IMR-90 (cell line): ENCODE measurements at regions not wholly inside any gene's neighbourhood (a gene's known extent, or its start where the extent isn't known, plus 50 kb on each side); places are given as distances from the start of the nearest gene placed in this dataset.

Experiments used
- ATAC-seq: fragments of 200-7000 bp; cut with Tn5 transposase; 2 replicates; pipeline ENCODE4 v1.9.1; 2020; ENCODE audit warnings: low read depth, mild to moderate bottlenecking, moderate library complexity
- BruUV-seq: library from RNA; stranded (reverse); fragments of 400-500 nt; replicated peaks from 2 replicates; lab custom pipeline; 2021; lab: Mats Ljungman, UMichigan
- CTCF ChIA-PET: fragments of 300-600 bp; formaldehyde crosslinking; extraction: SDS; loops from one replicate; lab custom pipeline; 2021; ENCODE audit warnings: antibody characterized with exemption; lab: Yijun Ruan, JAX
- POLR2A ChIA-PET: fragments of 300-600 bp; sonication (Branson Sonifier 250); formaldehyde crosslinking; loops from one replicate; lab custom pipeline; 2022; ENCODE audit warnings: antibody characterized with exemption; ENCODE audit not compliant: unreplicated experiment; lab: Charles Lee
- DNase-seq: peaks from one replicate; pipeline ENCODE4 v3.0.0; 2013
- H2AFZ ChIP-seq: replicated peaks from 2 replicates; pipeline ENCODE3; 2013; ENCODE audit warnings: low read length, mild to moderate bottlenecking; ENCODE audit not compliant: poor library complexity
- H2AK5ac ChIP-seq: 2 replicates; pipeline ENCODE4 v1.6.1; 2013; ENCODE audit warnings: low read depth, low read length, inconsistent platforms
- H2AK9ac ChIP-seq: replicated peaks from 2 replicates; pipeline ENCODE3; 2013; ENCODE audit warnings: mild to moderate bottlenecking, low read depth, low read length, moderate library complexity; ENCODE audit not compliant: poor library complexity
- H2BK120ac ChIP-seq: 2 replicates; pipeline ENCODE4 v1.6.1; 2013; ENCODE audit warnings: low read depth, low read length, inconsistent platforms
- H2BK15ac ChIP-seq: 3 replicates; pipeline ENCODE4 v1.6.1; 2013; ENCODE audit warnings: low read depth, low read length, inconsistent platforms
- H2BK20ac ChIP-seq: 2 replicates; pipeline ENCODE4 v1.6.1; 2013; ENCODE audit warnings: low read depth, mild to moderate bottlenecking, inconsistent platforms, low read length, moderate library complexity
- H2BK5ac ChIP-seq: 2 replicates; pipeline ENCODE4 v1.6.1; 2013; ENCODE audit warnings: mild to moderate bottlenecking, low read depth, low read length, inconsistent platforms; ENCODE audit not compliant: poor library complexity, severe bottlenecking
- H3K14ac ChIP-seq: replicated peaks from 2 replicates; pipeline ENCODE4 v1.6.1; 2013; ENCODE audit warnings: low read depth, low read length, inconsistent platforms
- H3K18ac ChIP-seq: 2 replicates; pipeline ENCODE4 v1.6.1; 2013; ENCODE audit warnings: low read depth, low read length, control low read depth
- H3K23ac ChIP-seq: 2 replicates; pipeline ENCODE4 v1.6.1; 2013; ENCODE audit warnings: low read depth, low read length, inconsistent platforms
- H3K27ac ChIP-seq: 2 replicates; pipeline ENCODE4 v1.5.1; 2013; ENCODE audit warnings: mild to moderate bottlenecking, control low read depth, low read length; ENCODE audit not compliant: insufficient read depth
- H3K27me3 ChIP-seq: 2 replicates; pipeline ENCODE4 v1.6.1; 2013; ENCODE audit warnings: low read length; ENCODE audit not compliant: control insufficient read depth, insufficient read depth
- H3K36me3 ChIP-seq: 2 replicates; pipeline ENCODE4 v1.6.1; 2013; ENCODE audit warnings: low read length, mixed read lengths; ENCODE audit not compliant: control insufficient read depth, insufficient read depth
- H3K4ac ChIP-seq: 2 replicates; pipeline ENCODE4 v1.6.1; 2013; ENCODE audit warnings: low read depth, low read length, inconsistent platforms
- H3K4me1 ChIP-seq: 2 replicates; pipeline ENCODE4 v1.6.1; 2013; ENCODE audit warnings: low read length, mixed read lengths; ENCODE audit not compliant: control insufficient read depth, insufficient read depth
- H3K4me2 ChIP-seq: 2 replicates; pipeline ENCODE4 v1.6.1; 2013; ENCODE audit warnings: low read depth, mild to moderate bottlenecking, control low read depth, low read length, moderate library complexity
- H3K4me3 ChIP-seq: 2 replicates; pipeline ENCODE4 v1.5.1; 2013; ENCODE audit warnings: low read depth, mild to moderate bottlenecking, control low read depth, low read length, moderate library complexity; ENCODE audit not compliant: insufficient read depth
- H3K56ac ChIP-seq: 2 replicates; pipeline ENCODE4 v1.6.1; 2013; ENCODE audit warnings: low read length, inconsistent platforms; ENCODE audit not compliant: insufficient read depth; ENCODE audit errors: extremely low read depth
- H3K79me1 ChIP-seq, 2 experiments: 2 replicates each; pipeline ENCODE4 v1.6.1; 2013; ENCODE audit warnings: low read length in 2 of 2, inconsistent platforms in 1 of 2, low read depth in 1 of 2
- H3K9ac ChIP-seq: 2 replicates; pipeline ENCODE4 v1.6.1; 2013; ENCODE audit warnings: low read depth, low read length, control low read depth
- H3K9me1 ChIP-seq: 2 replicates; pipeline ENCODE4 v1.6.1; 2013; ENCODE audit warnings: low read length, inconsistent platforms; ENCODE audit not compliant: insufficient read depth
- H3K9me3 ChIP-seq: 2 replicates; pipeline ENCODE4 v1.6.1; 2013; ENCODE audit warnings: low read length; ENCODE audit not compliant: control insufficient read depth, insufficient read depth
- H4K20me1 ChIP-seq: 2 replicates; pipeline ENCODE4 v1.6.1; 2013; ENCODE audit warnings: low read length, inconsistent platforms; ENCODE audit not compliant: insufficient read depth
- H4K5ac ChIP-seq: 2 replicates; pipeline ENCODE4 v1.6.1; 2013; ENCODE audit warnings: mild to moderate bottlenecking, low read depth, low read length, control low read depth
- H4K8ac ChIP-seq, 2 experiments: 2 replicates each; pipeline ENCODE4 v1.6.1; 2013; ENCODE audit warnings: low read depth in 2 of 2, low read length in 2 of 2, control low read depth in 1 of 2, inconsistent platforms in 1 of 2
- H4K91ac ChIP-seq: 2 replicates; pipeline ENCODE4 v1.6.1; 2013; ENCODE audit warnings: low read depth, low read length, inconsistent platforms; ENCODE audit not compliant: insufficient read depth
- MAFK ChIP-seq: IDR thresholded peaks from 2 replicates; pipeline ENCODE4 v1.6.1; 2012; ENCODE audit warnings: low read depth, low read length, improper control_type of control experiment
- MAZ ChIP-seq: IDR thresholded peaks from 2 replicates; pipeline ENCODE4 v1.6.1; 2012; ENCODE audit warnings: low read depth, mild to moderate bottlenecking, low read length, improper control_type of control experiment, moderate library complexity, borderline replicate concordance
- MXI1 ChIP-seq: IDR thresholded peaks from 2 replicates; pipeline ENCODE4 v1.6.1; 2012; ENCODE audit warnings: low read depth, mild to moderate bottlenecking, low read length, moderate library complexity, borderline replicate concordance
- RCOR1 ChIP-seq: IDR thresholded peaks from 2 replicates; pipeline ENCODE4 v1.6.1; 2012; ENCODE audit warnings: mild to moderate bottlenecking, low read length, improper control_type of control experiment; ENCODE audit not compliant: insufficient replicate concordance
- SMC3 ChIP-seq: fragments of 150-350 bp; IDR thresholded peaks from 2 replicates; pipeline ENCODE4 v1.6.1; 2016; ENCODE audit warnings: low read depth, mild to moderate bottlenecking, antibody characterized with exemption, low read length, moderate library complexity
- WGBS, 2 experiments: methylation state at CpG; one replicate each; pipeline versions ENCODE4 v1.1.5 to v1.1.7; 2013; ENCODE audit warnings: missing lambda C conversion rate in 2 of 2; ENCODE audit not compliant: insufficient read length in 1 of 2; ENCODE audit errors: extremely low coverage in 2 of 2; 5-methylcytosine and 5-hydroxymethylcytosine counted together
- dilution Hi-C: fragments of 300-500 bp; cut with HindIII; formaldehyde crosslinking; loops from one replicate; pipeline ENCODE4 v1.14.3; 2018; ENCODE audit warnings: low sequenced_read_pairs; ENCODE audit not compliant: unreplicated experiment
- in situ Hi-C: fragments of 300-500 bp; cut with MboI; formaldehyde crosslinking; loops from 3 replicates; pipeline ENCODE4 v1.14.3; 2019; ENCODE audit warnings: low sequenced_read_pairs, inconsistent platforms, mixed read lengths
- intact Hi-C: fragments of 100-400 bp; cut with micrococcal nuclease; formaldehyde crosslinking; loops from 2 replicates; pipeline ENCODE4 v1.10.0; 2022

GRCh38 chr4:147059064-147059731 is 113.5 kb upstream of the TTC29 start:
- dilution Hi-C loops (no loop called here), intact Hi-C loops (no loop called here), in situ Hi-C loops (no loop called here)
- Histone ChIP-seq H3K9me1 (0 out of 2 replicates have a peak, but pooled peaks cover 4% of the 10 kb centered on the region), H3K79me1 (no peaks in the 10 kb centered on the region), H4K5ac (no peak overlapping the region), H2AK9ac (no peak overlapping the region), H3K27me3 (no peaks in the 10 kb centered on the region), H2AFZ (no peak overlapping the region), H3K18ac (no peak overlapping the region), H4K8ac (no peak overlapping the region; a peak in 1 of 4 replicates), H3K4me3 (no peak overlapping the region), H2BK5ac (no peak overlapping the region), H3K14ac (0 out of 2 replicates have a peak overlapping the region, but pooled peaks have one; percentile 14), H3K4me1 (peaks cover 9% of the 10 kb centered on the region), H3K56ac (no peak overlapping the region), H4K91ac (no peak overlapping the region), H2AK5ac (no peak overlapping the region), H3K9ac (no peak overlapping the region), H3K27ac (no peak overlapping the region), H2BK20ac (no peak overlapping the region), H2BK120ac (no peak overlapping the region), H3K23ac (no peak overlapping the region), H4K20me1 (no peaks in the 10 kb centered on the region), H3K4ac (no peak overlapping the region), H3K36me3 (no peaks in the 10 kb centered on the region), H2BK15ac (no peak overlapping the region; the same call in 2 of the 3 replicates), H3K4me2 (no peak overlapping the region), H3K9me3 (no peaks in the 10 kb centered on the region)
- DNase-seq (no peak), ATAC-seq (no peak)
- CTCF ChIA-PET = interaction anchor here (0.5 kb wide), 1 partner anchor 852 kb away, joined by 3 read pairs; no protein-coding TSS in a partner anchor
- WGBS, 2 experiments = no CpG with 5 or more reads among the region's 6 CpGs
- BruUV-seq = no TSS peak
- POLR2A ChIA-PET = no interaction called here
- TF ChIP-seq RCOR1 (no peak), MXI1 (no peak), MAFK (no peak), MAZ (no peak), SMC3 (no peak)
